ENCODE measurements at regions not wholly inside any gene's neighbourhood (a gene's known extent, or its start where the extent isn't known, plus 50 kb on each side); places are given as distances from the start of the nearest gene placed in this dataset.

DNA sequence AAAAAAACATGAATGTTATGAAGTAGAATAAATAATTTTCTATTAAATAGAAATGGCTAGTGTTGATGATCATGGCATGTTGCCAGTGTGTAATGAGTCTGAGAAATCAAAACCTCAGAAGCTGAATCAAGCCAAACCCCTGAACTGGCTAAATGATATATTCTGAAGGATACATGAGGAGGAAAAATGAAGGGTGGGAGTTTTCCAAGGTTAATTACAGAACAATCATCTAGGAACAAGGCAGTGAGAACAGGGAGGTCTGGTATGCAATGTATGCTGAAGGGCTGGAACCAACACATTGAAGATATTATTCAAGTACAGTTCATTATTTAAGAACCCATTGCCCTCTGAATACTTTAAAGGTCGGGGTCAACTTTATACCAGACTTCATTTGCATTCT is 309.1 kb upstream of the NRIP1 start:
- TF ChIP-seq, protein P1, sequence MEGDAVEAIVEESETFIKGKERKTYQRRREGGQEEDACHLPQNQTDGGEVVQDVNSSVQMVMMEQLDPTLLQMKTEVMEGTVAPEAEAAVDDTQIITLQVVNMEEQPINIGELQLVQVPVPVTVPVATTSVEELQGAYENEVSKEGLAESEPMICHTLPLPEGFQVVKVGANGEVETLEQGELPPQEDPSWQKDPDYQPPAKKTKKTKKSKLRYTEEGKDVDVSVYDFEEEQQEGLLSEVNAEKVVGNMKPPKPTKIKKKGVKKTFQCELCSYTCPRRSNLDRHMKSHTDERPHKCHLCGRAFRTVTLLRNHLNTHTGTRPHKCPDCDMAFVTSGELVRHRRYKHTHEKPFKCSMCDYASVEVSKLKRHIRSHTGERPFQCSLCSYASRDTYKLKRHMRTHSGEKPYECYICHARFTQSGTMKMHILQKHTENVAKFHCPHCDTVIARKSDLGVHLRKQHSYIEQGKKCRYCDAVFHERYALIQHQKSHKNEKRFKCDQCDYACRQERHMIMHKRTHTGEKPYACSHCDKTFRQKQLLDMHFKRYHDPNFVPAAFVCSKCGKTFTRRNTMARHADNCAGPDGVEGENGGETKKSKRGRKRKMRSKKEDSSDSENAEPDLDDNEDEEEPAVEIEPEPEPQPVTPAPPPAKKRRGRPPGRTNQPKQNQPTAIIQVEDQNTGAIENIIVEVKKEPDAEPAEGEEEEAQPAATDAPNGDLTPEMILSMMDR (IDR thresholded peaks at IDR 0.05; ENCODE audit: insufficient read depth, low read length) = no peak
- TF ChIP-seq POLR2AphosphoS5 (IDR thresholded peaks at IDR 0.05; ENCODE audit: low read depth) = no peak
- TF ChIP-seq SPI1 (IDR thresholded peaks at IDR 0.05; ENCODE audit: borderline replicate concordance, low read depth) = no peak
- TF ChIP-seq, protein P2, sequence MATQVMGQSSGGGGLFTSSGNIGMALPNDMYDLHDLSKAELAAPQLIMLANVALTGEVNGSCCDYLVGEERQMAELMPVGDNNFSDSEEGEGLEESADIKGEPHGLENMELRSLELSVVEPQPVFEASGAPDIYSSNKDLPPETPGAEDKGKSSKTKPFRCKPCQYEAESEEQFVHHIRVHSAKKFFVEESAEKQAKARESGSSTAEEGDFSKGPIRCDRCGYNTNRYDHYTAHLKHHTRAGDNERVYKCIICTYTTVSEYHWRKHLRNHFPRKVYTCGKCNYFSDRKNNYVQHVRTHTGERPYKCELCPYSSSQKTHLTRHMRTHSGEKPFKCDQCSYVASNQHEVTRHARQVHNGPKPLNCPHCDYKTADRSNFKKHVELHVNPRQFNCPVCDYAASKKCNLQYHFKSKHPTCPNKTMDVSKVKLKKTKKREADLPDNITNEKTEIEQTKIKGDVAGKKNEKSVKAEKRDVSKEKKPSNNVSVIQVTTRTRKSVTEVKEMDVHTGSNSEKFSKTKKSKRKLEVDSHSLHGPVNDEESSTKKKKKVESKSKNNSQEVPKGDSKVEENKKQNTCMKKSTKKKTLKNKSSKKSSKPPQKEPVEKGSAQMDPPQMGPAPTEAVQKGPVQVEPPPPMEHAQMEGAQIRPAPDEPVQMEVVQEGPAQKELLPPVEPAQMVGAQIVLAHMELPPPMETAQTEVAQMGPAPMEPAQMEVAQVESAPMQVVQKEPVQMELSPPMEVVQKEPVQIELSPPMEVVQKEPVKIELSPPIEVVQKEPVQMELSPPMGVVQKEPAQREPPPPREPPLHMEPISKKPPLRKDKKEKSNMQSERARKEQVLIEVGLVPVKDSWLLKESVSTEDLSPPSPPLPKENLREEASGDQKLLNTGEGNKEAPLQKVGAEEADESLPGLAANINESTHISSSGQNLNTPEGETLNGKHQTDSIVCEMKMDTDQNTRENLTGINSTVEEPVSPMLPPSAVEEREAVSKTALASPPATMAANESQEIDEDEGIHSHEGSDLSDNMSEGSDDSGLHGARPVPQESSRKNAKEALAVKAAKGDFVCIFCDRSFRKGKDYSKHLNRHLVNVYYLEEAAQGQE (IDR thresholded peaks at IDR 0.05; ENCODE audit: insufficient replicate concordance, low read depth) = no peak
- no peak for TF ChIP-seq GABPA (IDR thresholded peaks at IDR 0.05; ENCODE audit: low read depth)
